NCI-H146 treated with DMSO at 0.1 percent for 48 hours (cell line): ENCODE measurements at regions not wholly inside any gene's neighbourhood (a gene's known extent, or its start where the extent isn't known, plus 50 kb on each side); places are given as distances from the start of the nearest gene placed in this dataset.
"Not testable (repeated sequence)": the region's sequence is repeated elsewhere in the genome, so short reads cannot be mapped to it uniquely, and the experiment has no call there.

Experiments
- DNase-seq: peaks from one replicate; lab custom pipeline; 2025; ENCODE audit not compliant: unreplicated experiment; lab: John Stamatoyannopoulos, UW

- DNase-seq = peak; percentile 43
Measured at GRCh38 chr1:147103416-147104155, 68.7 kb downstream of the PRKAB2 start.

DNA sequence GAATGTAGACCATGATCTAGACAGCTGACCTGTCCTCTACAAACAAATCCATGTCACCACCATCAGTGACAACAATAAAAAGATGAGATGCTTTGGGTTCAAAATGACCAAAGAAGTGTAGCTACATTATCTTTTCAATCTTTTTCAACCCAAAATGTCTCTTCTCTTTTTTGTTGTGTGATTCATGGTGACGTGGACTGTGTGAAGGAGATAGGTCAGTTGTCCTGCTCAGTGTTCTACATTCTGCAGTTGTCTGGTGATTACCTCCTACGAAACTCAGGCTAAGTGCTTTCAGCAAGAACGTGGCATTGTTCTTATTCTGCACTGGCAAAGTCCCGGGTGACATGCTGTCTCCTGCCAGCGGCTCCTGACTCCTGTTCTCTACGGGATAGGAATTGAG lies 73.1 kb downstream of the PRKAB2 start:
- no peak for DNase-seq

- DNase-seq = not testable (repeated sequence)
Measured at GRCh38 chr1:147098338-147098973, 73.8 kb downstream of the PRKAB2 start.

DNA sequence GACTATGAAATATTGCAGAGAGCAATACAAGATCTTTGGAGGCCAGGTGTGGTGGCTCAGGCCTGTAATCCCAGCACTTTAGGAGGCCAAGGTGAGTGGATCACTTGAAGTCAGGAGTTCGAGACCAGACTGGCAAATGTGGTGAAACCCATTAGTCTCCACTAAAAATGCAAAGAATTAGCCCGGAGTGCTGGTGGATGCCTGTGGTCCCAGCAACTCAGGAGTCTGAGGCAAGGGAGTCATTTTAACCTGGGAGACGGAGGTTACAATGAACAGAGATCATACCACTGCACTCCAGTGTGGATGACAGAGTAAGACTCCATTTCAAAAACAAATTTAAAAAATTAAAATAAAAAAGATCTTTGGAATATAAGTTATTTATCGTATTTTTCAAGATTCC lies 76.6 kb downstream of the PRKAB2 start:
- DNase-seq = no peak

DNA sequence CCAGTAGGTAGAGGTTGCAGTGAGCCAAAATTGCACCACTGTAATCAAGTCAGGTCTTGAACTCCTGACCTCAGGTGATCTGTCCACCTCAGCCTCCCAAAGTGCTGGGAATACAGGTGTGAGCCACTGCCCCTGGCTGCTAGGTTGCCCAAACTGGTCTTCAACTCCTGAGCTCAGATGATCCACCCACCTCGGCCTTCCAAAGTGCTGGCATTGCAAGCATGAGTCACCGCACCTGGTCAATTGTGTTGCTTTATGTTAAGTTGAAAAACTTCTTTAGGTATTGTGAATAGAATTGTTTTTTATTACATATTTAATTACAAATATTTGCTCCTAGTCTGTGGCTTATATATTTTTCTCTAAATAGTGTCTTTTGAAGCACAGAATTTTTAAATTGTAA lies 80.5 kb downstream of the PRKAB2 start:
- no peak for DNase-seq

GRCh38 chr1:147089457-147089856 lies 82.8 kb downstream of the PRKAB2 start:
- DNase-seq = no peak

DNA sequence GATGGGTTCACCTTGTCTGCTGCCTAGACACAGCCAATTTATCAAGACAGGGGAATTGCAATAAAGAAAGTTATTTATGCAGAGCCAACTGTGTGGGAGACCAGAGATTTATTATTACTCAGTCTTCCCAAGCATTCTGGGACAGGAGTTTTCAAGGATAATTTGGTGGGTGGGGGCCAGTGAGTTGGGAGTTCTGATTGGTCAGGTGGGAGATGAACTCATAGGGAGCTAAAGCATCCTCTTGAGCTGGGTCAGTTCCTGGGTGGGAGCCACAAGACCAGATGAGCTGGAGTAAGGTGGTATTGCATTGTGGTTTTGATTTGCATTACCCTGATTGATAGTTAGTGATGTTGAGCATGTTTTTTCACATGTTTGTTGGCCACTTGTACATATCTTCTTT lies 86.1 kb downstream of the PRKAB2 start:
- no peak for DNase-seq

- peak; percentile 52 for DNase-seq
Measured at GRCh38 chr1:147084273-147085096, 87.8 kb downstream of the PRKAB2 start.

DNA sequence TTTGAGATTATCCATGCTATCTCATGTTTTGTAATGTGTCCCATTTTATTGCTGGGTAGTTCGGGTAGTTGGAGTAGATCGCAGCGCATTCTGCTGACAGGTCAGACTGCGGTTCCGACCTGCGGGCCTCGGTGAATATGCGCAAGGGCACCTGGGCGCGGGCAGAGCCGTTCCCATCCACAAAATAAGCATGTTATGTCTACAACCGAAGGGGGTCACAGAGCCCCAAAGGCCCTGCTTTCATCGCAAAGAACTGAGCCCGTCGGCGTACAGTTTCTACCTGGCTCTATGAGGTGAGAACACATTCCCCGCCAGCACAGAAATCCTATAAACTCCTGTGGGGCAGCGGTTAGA lies 88.4 kb downstream of the PRKAB2 start:
- no peak for DNase-seq

DNA sequence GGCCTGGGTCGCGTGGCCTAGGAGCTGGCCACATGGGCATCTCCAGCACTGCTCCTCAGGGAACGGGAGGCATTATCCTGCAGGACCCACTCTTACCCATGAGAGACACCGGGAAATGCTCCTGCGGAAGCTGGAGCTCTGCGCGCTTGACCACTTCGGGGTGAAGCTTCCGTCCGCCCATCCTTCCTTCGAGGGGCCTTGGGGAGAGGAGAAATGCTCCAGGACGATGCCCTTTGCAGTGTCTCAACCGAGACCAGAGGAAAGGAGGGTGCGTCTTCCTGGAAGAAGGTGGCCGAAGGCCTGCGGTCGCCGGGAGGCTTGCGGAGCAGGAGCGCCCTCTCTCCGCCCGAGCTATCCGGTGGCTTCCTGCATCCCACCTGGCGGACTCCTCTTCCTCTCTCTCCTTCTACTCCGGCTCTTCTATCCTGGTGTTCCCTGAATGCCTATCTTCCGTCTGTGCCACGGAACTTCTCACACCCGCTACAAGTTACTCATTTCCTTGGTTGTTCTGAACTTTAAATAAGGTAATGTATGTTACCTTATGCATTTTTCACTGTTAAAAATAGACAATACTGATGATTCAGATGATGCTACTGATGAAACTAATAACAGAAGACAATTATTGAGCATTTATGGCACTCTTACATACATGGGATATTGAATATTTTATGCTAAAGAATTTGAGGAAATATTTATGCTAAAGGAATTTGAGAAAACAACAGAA lies 91.4 kb downstream of the PRKAB2 start:
- no peak for DNase-seq

DNA sequence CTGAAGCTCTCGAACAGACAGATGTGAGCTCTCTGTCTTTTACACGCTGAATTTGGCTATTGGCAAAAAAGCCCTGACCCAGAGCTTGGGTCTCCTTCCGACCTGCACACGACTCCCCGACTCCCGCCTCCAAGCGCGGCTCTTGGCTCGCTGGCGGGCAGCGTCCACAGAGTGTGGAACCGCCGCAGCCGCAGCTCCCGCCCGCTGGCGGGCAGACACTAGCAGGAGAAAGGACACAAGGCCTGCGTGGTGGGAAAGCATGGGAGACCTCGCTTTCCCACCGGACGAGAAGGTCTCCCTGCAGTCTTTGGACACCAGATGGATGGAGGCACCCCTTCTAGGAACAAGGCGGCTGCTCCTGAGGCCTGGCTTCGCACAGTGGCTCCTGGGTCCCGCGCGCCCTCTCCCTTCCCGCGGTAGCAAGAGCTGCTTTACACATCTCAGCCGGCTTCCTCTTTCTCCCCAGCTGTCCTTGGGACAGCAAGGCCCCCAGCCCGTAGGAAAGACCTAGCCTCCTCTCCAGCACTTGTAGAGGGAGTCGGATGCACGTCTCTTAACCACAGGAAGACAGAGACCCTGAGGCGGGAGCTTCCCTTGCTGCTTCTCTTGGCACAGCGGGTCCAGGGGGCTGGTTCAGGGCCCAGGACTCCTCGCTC lies 92.1 kb downstream of the PRKAB2 start:
- DNase-seq = no peak

GRCh38 chr1:147079400-147080005 lies 92.8 kb downstream of the PRKAB2 start:
- DNase-seq = no peak

- no peak for DNase-seq
Measured at GRCh38 chr1:147078606-147079399, 93.5 kb downstream of the PRKAB2 start.

DNA sequence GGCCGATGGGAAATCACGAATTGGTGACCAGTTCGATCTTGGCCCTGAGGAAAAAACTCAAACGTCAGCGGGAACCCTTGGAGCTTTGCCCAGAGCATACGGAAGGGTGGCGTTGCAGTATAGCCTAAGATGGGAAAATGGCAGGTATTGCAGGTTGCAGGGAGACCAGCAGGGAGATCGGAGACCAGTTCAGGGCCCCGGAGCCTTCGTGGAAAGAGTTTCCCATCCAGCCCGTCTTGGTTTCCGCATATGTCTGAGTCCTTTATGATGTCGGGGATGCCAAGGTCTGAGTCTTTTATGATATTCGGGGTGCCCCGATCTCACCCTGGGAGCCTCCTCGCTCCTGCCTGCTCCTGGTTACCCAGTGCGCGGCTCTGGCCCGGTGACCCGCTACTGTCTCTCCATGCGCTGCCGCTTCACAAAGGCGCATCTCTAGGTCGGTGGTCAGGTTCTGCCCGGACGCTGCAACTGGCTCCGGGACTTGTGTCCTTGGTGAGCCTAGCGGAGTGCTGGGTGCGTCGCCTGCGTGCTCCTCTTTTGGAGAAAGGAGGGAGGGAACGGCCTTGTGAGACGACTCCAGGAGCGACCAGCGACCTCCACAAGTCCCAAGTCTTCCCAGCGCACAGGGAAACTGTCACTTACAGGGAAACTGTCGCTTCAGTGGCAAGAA lies 94.2 kb downstream of the PRKAB2 start:
- DNase-seq = no peak

GRCh38 chr1:147077523-147077922 lies 94.7 kb downstream of the PRKAB2 start:
- no peak for DNase-seq

DNA sequence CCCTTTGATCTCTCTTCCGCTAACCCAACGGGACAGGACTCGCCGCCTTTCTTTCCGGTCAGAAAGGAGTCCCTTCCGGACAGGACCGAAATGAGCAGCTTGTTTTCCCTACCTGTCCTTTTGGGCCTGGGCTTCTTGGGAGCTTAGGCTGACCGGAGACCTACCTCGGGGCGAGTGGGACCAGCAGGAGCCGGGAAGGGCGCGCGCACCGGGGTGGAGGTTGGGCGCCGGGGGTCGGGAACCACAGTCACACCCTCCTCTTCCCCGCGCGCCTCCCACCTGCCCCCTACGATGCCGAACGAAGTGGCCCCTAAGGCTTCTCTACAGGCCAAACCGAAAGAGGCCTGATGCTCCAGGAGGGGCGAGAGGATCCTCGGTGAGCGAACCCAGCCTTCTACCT lies 95.2 kb downstream of the PRKAB2 start:
- DNase-seq = no peak

GRCh38 chr1:147076442-147076841 lies 95.8 kb downstream of the PRKAB2 start:
- no peak for DNase-seq

DNA sequence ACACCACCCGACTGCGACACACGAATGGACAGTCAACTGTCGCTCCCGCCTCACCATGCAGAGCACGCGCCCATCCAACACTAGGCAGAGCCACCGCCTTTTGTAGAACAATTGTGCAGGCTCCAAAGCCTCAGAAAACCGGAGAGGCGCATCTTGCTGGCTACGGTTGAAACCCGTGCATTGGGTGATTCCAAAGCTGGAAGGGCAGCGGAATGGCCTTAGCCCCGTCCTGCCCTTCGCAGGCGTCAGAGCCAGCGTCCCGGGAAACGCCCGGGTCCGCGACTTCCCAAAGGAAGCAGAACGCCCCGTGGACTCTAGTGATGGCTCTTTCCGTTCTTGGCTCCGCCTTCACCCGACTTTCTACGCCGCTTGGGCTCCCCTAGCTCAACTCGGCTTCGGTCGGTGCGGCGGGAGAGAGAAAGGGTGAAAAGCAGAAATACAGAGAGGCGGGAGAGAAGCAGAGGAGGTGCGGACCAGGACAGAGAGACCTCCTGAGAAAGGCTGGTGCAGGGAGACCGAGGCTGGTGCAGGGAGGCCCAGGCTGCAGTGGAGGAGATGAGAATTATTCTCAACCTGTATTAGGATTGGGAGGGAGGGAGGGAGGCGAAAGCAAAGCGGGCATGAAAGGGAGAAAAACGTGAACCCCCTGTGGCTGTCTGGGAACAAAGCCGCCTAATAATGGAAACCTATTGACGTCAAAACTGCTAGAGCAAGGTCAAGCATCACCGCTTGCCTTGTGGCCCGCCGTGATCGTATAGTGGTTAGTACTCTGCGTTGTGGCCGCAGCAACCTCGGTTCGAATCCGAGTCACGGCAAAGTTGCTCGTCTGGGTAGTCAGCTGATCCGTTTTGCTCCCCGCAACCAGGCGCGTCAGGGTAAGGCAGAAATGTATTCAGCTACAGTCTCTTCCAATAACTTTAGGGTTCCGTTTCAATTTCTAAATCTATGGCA lies 99.5 kb downstream of the PRKAB2 start:
- no peak for DNase-seq
